ENCODE measurements at regions not wholly inside any gene's neighbourhood (a gene's known extent, or its start where the extent isn't known, plus 50 kb on each side); places are given as distances from the start of the nearest gene placed in this dataset.

- H3K9me3 Mint-ChIP-seq: 0 out of 5 replicates have a peak, but pooled peaks cover 0 to 3% of the 10 kb centered on the region in 2 experiments
Measured at GRCh38 chr3:71903936-71904335, 119.0 kb upstream of the PROK2 start.

More at GRCh38 chr3:71903936-71904335, 119.0 kb upstream of the PROK2 start:
- H3K4me1 ChIP-seq (ENCODE audit: insufficient read depth, low read length): peaks cover 6% of the 10 kb centered on the region; the same call in 1 of the 2 replicates
- H3K27me3 ChIP-seq (ENCODE audit: insufficient read depth, low read length): no peaks in the 10 kb centered on the region
- H4K8ac ChIP-seq (replicated peaks; ENCODE audit: insufficient read length, low read depth, low read length): no peak overlapping the region
- no peak overlapping the region for H3K27ac ChIP-seq (ENCODE audit: insufficient read length, low read depth, low read length)
- H4K91ac ChIP-seq (ENCODE audit: insufficient read length, low read depth, low read length): no peak overlapping the region
- H3K9ac ChIP-seq (ENCODE audit: extremely low read depth, insufficient read length, low read length): no peak overlapping the region
- WGBS (ENCODE audit: extremely low coverage, insufficient read length, low lambda C conversion rate): no CpG with 5 or more reads among the region's 6 CpGs
- TF ChIP-seq CTCF (conservative IDR thresholded peaks at IDR 0.05): no peak
- Mint-ChIP-seq H3K4me3 (no peak overlapping the region), H3K27ac (no peak overlapping the region), H3K36me3 (ENCODE audit: insufficient read depth in 1 of 3, low read depth in 3 of 3) (no peaks in the 10 kb centered on the region), H3K27me3 (ENCODE audit: low read depth) (0 out of 2 replicates have a peak, but pooled peaks cover 2% of the 10 kb centered on the region), H3K4me1 (peaks cover 16 to 29% of the 10 kb centered on the region in 2 experiments)
- no peaks in the 10 kb centered on the region for H3K79me1 ChIP-seq (ENCODE audit: insufficient read depth, low read depth, low read length, poor library complexity, severe bottlenecking)
- H3K79me2 ChIP-seq (ENCODE audit: insufficient read depth, low read length): no peaks in the 10 kb centered on the region
- no peak overlapping the region for H2BK120ac ChIP-seq (ENCODE audit: low read depth, low read length, poor library complexity, severe bottlenecking)
- H3K23ac ChIP-seq (ENCODE audit: insufficient read length, low read depth, low read length): no peak overlapping the region
- no peak overlapping the region for H2BK12ac ChIP-seq (ENCODE audit: insufficient read length, low read depth, low read length)
- no peak overlapping the region for H3K4ac ChIP-seq (ENCODE audit: low read depth, low read length)
- no peak overlapping the region for H2BK5ac ChIP-seq (ENCODE audit: insufficient read length, low read length)
- H3K23me2 ChIP-seq (ENCODE audit: insufficient read length, low read depth, low read length, poor library complexity, severe bottlenecking): peaks cover 2% of the 10 kb centered on the region
- no peak overlapping the region for H3K14ac ChIP-seq (ENCODE audit: insufficient read depth, low read length)
- no peak overlapping the region for H3K4me2 ChIP-seq (ENCODE audit: insufficient read depth, insufficient read length, low read length)
- no peak overlapping the region for H4K5ac ChIP-seq (ENCODE audit: insufficient read length, low read depth, low read length)
- H3T11ph ChIP-seq (ENCODE audit: low read length): no peak overlapping the region
- no peak for DNase-seq
- H2BK15ac ChIP-seq (ENCODE audit: low read depth, low read length): no peak overlapping the region
- H3K18ac ChIP-seq (ENCODE audit: insufficient read length, low read depth, low read length): no peak overlapping the region
- no peaks in the 10 kb centered on the region for H4K20me1 ChIP-seq (ENCODE audit: control insufficient read depth, insufficient read depth, insufficient read length)
- H3K9me3 ChIP-seq (ENCODE audit: control insufficient read depth, low read depth, low read length): no peaks in the 10 kb centered on the region
- no peak overlapping the region for H2AK5ac ChIP-seq (ENCODE audit: insufficient read length, low read length)
- no peak overlapping the region for H3K56ac ChIP-seq (ENCODE audit: insufficient read length, low read depth, low read length)
- H2BK20ac ChIP-seq (ENCODE audit: low read depth, low read length, poor library complexity, severe bottlenecking): no peak overlapping the region
- H2AFZ ChIP-seq (ENCODE audit: low read length): no peak overlapping the region

Measured in H9 (cell line).